ENCODE measurements at regions not wholly inside any gene's neighbourhood (a gene's known extent, or its start where the extent isn't known, plus 50 kb on each side); places are given as distances from the start of the nearest gene placed in this dataset.

GRCh38 chr1:29602203-29602602 is 365.9 kb downstream of the PTPRU start:
- TF ChIP-seq FOXM1 (IDR thresholded peaks at IDR 0.05; ENCODE audit: borderline replicate concordance) (no peak), LEF1 (IDR thresholded peaks at IDR 0.05; ENCODE audit: borderline replicate concordance) (no peak), SUZ12 (IDR thresholded peaks at IDR 0.05) (no peak), SP1 (IDR thresholded peaks at IDR 0.05) (no peak)
